Left ventricle myocardium inferior (tissue), 1 donor: ENCODE measurements at regions not wholly inside any gene's neighbourhood (a gene's known extent, or its start where the extent isn't known, plus 50 kb on each side); places are given as distances from the start of the nearest gene placed in this dataset.

Source experiments
- DNase-seq: peaks from one replicate; pipeline ENCODE4 v3.0.0-alpha.2; 2020
- H3K27ac ChIP-seq: fragments of 200-600 bp; replicated peaks from 2 replicates; pipeline ENCODE4 v1.8.0; 2021
- H3K27me3 ChIP-seq: fragments of 200-600 bp; 2 replicates; pipeline ENCODE4 v1.8.0; 2021; ENCODE audit warnings: low read depth
- H3K36me3 ChIP-seq: fragments of 200-600 bp; 2 replicates; pipeline ENCODE4 v1.8.0; 2021
- H3K4me1 ChIP-seq: fragments of 200-600 bp; 2 replicates; pipeline ENCODE4 v1.8.0; 2021
- H3K4me3 ChIP-seq: fragments of 200-600 bp; 2 replicates; pipeline ENCODE4 v1.8.0; 2021; ENCODE audit warnings: mild to moderate bottlenecking, moderate library complexity
- H3K9me3 ChIP-seq: fragments of 200-600 bp; replicated peaks from 2 replicates; pipeline ENCODE4 v1.8.0; 2021
- CTCF ChIP-seq: fragments of 200-600 bp; IDR thresholded peaks from 2 replicates; pipeline ENCODE4 v1.8.0; 2021; ENCODE audit warnings: antibody characterized with exemption, mild to moderate bottlenecking, borderline replicate concordance
- intact Hi-C: fragments of 100-400 bp; cut with micrococcal nuclease; formaldehyde crosslinking; loops from one replicate; pipeline ENCODE4 v1.11.0; 2022
- donor health status: DM: no; HTN: yes; CAD: no; lungs with severe emphysema.

GRCh38 chr6:86380571-86381125 lies 556.7 kb upstream of the HTR1E start:
- H3K4me3 ChIP-seq, result no peak overlapping the region
- no peaks in the 10 kb centered on the region for H3K4me1 ChIP-seq
- H3K27me3 ChIP-seq, result no peaks in the 10 kb centered on the region
- TF ChIP-seq CTCF, result no peak
- intact Hi-C loops, result no loop called here
- peaks cover 9% of the 10 kb centered on the region for H3K9me3 ChIP-seq
- no peak overlapping the region for H3K27ac ChIP-seq
- H3K36me3 ChIP-seq, result no peaks in the 10 kb centered on the region
- DNase-seq, result no peak

- Histone ChIP-seq H3K36me3 (no peaks in the 10 kb centered on the region), H3K4me3 (no peak overlapping the region), H3K4me1 (no peaks in the 10 kb centered on the region), H3K27ac (no peak overlapping the region), H3K27me3 (no peaks in the 10 kb centered on the region), H3K9me3 (no peaks in the 10 kb centered on the region)
- intact Hi-C loops, result no loop called here
- no peak for TF ChIP-seq CTCF
- no peak for DNase-seq
Observed at GRCh38 chr6:86357877-86358276, 579.5 kb upstream of the HTR1E start.

- no peaks in the 10 kb centered on the region for H3K9me3 ChIP-seq
- H3K36me3 ChIP-seq, result no peaks in the 10 kb centered on the region
- intact Hi-C loops, result no loop called here
- no peak for DNase-seq
- TF ChIP-seq CTCF, result no peak
- no peak overlapping the region for H3K27ac ChIP-seq
- no peaks in the 10 kb centered on the region for H3K27me3 ChIP-seq
- H3K4me1 ChIP-seq, result no peaks in the 10 kb centered on the region
- H3K4me3 ChIP-seq, result no peak overlapping the region
Observed at GRCh38 chr6:86355271-86355670, 582.1 kb upstream of the HTR1E start.

GRCh38 chr6:86331919-86332318 lies 605.4 kb upstream of the HTR1E start:
- TF ChIP-seq CTCF, result no peak
- H3K4me3 ChIP-seq, result no peak overlapping the region
- H3K9me3 ChIP-seq, result no peaks in the 10 kb centered on the region
- no peak for DNase-seq
- H3K27ac ChIP-seq, result no peak overlapping the region
- intact Hi-C loops, result no loop called here
- H3K27me3 ChIP-seq, result no peaks in the 10 kb centered on the region
- H3K4me1 ChIP-seq, result no peaks in the 10 kb centered on the region
- H3K36me3 ChIP-seq, result no peaks in the 10 kb centered on the region

- Histone ChIP-seq H3K27me3 (no peaks in the 10 kb centered on the region), H3K27ac (no peak overlapping the region), H3K36me3 (no peaks in the 10 kb centered on the region), H3K4me1 (no peaks in the 10 kb centered on the region), H3K9me3 (no peaks in the 10 kb centered on the region), H3K4me3 (no peak overlapping the region)
- intact Hi-C loops, result no loop called here
- TF ChIP-seq CTCF, result no peak
- no peak for DNase-seq
Observed at GRCh38 chr6:86331265-86331840, 606.0 kb upstream of the HTR1E start.

- no peak for DNase-seq
- no peaks in the 10 kb centered on the region for H3K4me1 ChIP-seq
- H3K9me3 ChIP-seq, result peaks cover 45% of the 10 kb centered on the region
- TF ChIP-seq CTCF, result no peak
- no peaks in the 10 kb centered on the region for H3K36me3 ChIP-seq
- no peaks in the 10 kb centered on the region for H3K27me3 ChIP-seq
- intact Hi-C loops, result no loop called here
- H3K4me3 ChIP-seq, result no peak overlapping the region
- H3K27ac ChIP-seq, result no peak overlapping the region
Observed at GRCh38 chr6:86306210-86306609, 631.1 kb upstream of the HTR1E start.
